Smooth muscle cell (in vitro differentiated cells): ENCODE measurements at regions not wholly inside any gene's neighbourhood (a gene's known extent, or its start where the extent isn't known, plus 50 kb on each side); places are given as distances from the start of the nearest gene placed in this dataset.

Experiments
- DNase-seq: peaks from one replicate; lab custom pipeline; 2025; ENCODE audit not compliant: unreplicated experiment; lab: John Stamatoyannopoulos, UW
- H2AFZ ChIP-seq: fragments of 200-600 bp; sonication (generic); 2 replicates; pipeline ENCODE4 v1.6.0; 2016; ENCODE audit warnings: antibody characterized with exemption, low read depth, mild to moderate bottlenecking
- H3F3A ChIP-seq: fragments of 200-600 bp; sonication (generic); 2 replicates; pipeline ENCODE4 v1.6.0; 2017; ENCODE audit warnings: antibody characterized with exemption, low read depth
- H3K27ac ChIP-seq: fragments of 200-600 bp; sonication (generic); 2 replicates; pipeline ENCODE4 v1.5.1; 2016; ENCODE audit warnings: low read depth, mild to moderate bottlenecking
- H3K27me3 ChIP-seq: fragments of 200-600 bp; sonication (generic); 2 replicates; pipeline ENCODE4 v1.6.1; 2016; ENCODE audit warnings: low read depth, mild to moderate bottlenecking
- H3K36me3 ChIP-seq: fragments of 200-600 bp; sonication (generic); 2 replicates; pipeline ENCODE4 v1.5.1; 2016; ENCODE audit warnings: low read depth
- H3K4me1 ChIP-seq: fragments of 200-600 bp; sonication (generic); 2 replicates; pipeline ENCODE4 v1.5.1; 2016; ENCODE audit warnings: low read depth
- H3K4me2 ChIP-seq: fragments of 200-600 bp; sonication (generic); 2 replicates; pipeline ENCODE4 v1.6.0; 2016; ENCODE audit warnings: mild to moderate bottlenecking
- H3K4me3 ChIP-seq: fragments of 200-600 bp; sonication (generic); 2 replicates; pipeline ENCODE4 v1.5.1; 2016; ENCODE audit warnings: mild to moderate bottlenecking
- H3K79me2 ChIP-seq: fragments of 200-600 bp; sonication (generic); 2 replicates; pipeline ENCODE4 v1.6.0; 2016; ENCODE audit warnings: low read depth, mild to moderate bottlenecking
- H3K9ac ChIP-seq: fragments of 200-600 bp; sonication (generic); 2 replicates; pipeline ENCODE4 v1.6.0; 2016; ENCODE audit warnings: low read depth
- H3K9me3 ChIP-seq: fragments of 200-600 bp; sonication (generic); replicated peaks from 2 replicates; pipeline ENCODE4 v1.5.1; 2016; ENCODE audit warnings: low read depth
- H4K20me1 ChIP-seq: fragments of 200-600 bp; sonication (generic); 2 replicates; pipeline ENCODE4 v1.6.0; 2016; ENCODE audit warnings: low read depth
- whole genome bisulfite sequencing: methylation state at CpG from one replicate; pipeline ENCODE4 v1.1.7; 2016; ENCODE audit warnings: low lambda C conversion rate; 5-methylcytosine and 5-hydroxymethylcytosine counted together
- TF ChIP-seq, protein P1 (sequence below): fragments of 200-600 bp; sonication (generic); IDR thresholded peaks from 2 replicates; pipeline ENCODE4 v1.5.1; 2017; ENCODE audit warnings: borderline replicate concordance, mild to moderate bottlenecking, antibody characterized with exemption; ENCODE audit not compliant: insufficient read depth, poor library complexity, severe bottlenecking

GRCh38 chr20:19070026-19070425, 142.4 kb upstream of the SLC24A3 start:
- H3K27me3 ChIP-seq = peaks cover 5% of the 10 kb centered on the region
- no peak overlapping the region for H3K4me3 ChIP-seq
- no peaks in the 10 kb centered on the region for H3F3A ChIP-seq
- H3K27ac ChIP-seq = no peak overlapping the region
- no peaks in the 10 kb centered on the region for H4K20me1 ChIP-seq
- no peak overlapping the region for H3K9ac ChIP-seq
- H3K4me2 ChIP-seq = no peak overlapping the region
- no peak for DNase-seq
- TF ChIP-seq, protein P1, sequence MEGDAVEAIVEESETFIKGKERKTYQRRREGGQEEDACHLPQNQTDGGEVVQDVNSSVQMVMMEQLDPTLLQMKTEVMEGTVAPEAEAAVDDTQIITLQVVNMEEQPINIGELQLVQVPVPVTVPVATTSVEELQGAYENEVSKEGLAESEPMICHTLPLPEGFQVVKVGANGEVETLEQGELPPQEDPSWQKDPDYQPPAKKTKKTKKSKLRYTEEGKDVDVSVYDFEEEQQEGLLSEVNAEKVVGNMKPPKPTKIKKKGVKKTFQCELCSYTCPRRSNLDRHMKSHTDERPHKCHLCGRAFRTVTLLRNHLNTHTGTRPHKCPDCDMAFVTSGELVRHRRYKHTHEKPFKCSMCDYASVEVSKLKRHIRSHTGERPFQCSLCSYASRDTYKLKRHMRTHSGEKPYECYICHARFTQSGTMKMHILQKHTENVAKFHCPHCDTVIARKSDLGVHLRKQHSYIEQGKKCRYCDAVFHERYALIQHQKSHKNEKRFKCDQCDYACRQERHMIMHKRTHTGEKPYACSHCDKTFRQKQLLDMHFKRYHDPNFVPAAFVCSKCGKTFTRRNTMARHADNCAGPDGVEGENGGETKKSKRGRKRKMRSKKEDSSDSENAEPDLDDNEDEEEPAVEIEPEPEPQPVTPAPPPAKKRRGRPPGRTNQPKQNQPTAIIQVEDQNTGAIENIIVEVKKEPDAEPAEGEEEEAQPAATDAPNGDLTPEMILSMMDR = no peak
- 90% methylated on average over 6 of the region's 6 CpGs for whole genome bisulfite sequencing
- peaks cover 6% of the 10 kb centered on the region for H3K9me3 ChIP-seq
- H3K4me1 ChIP-seq = no peaks in the 10 kb centered on the region
- H3K79me2 ChIP-seq = no peaks in the 10 kb centered on the region
- no peak overlapping the region for H2AFZ ChIP-seq
- H3K36me3 ChIP-seq = no peaks in the 10 kb centered on the region

DNA sequence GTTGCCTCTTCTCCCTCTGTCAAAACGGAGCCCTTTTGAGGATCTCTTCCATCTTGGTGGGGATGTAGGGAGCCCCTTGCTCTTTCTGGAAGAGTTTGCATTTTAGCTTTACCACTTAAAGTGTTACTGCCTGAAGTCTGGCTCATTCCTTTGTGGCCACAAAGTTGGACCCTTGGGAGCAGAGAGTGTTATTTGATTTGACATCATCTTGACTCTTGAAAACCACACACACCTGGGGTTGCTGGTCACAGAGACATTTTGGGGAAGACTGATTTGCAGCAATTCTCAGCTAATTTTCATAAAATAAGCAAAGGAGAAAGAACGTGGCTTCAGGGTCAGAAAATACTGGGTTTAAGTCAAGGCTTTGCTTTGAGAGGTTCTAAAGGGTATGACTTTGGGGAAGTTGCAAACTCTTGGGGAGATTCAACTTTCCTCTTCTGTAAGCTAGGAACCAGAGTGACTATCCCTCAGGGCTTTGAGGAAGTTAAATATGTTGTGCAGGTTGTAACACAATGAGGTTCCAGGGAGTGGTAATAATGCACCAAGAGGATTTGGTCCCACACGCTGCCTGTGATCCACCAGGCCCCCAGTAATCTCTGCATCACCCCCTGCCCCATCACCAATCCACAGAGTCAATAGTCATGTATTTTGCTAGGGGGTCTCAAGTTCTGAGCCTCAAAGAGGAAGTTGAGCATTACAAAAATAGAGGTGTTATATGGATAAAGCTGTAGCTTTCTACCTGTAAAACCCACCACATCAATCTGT, 141.6 kb upstream of the SLC24A3 start:
- TF ChIP-seq, protein P1 = no peak
- no peak for DNase-seq
- 89% methylated on average over 3 of the region's 3 CpGs for WGBS

DNA sequence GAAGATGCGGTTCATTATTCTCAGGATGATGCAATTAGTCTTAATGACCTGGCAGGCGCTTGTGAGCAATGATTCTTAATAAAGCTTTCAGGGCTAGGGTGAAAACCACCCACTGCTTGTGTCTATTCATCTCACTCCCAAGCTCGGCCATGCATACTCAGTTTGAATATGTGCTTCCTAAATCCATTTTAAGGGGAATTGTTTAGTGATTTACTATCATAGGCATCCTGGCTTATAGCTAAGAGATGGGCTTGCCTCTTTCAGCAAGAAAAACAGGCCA, 141.1 kb upstream of the SLC24A3 start:
- H3K27ac ChIP-seq = no peak overlapping the region
- H3K9me3 ChIP-seq = peaks cover 6% of the 10 kb centered on the region
- no peaks in the 10 kb centered on the region for H3K79me2 ChIP-seq
- H3K27me3 ChIP-seq = peaks cover 5% of the 10 kb centered on the region
- H3F3A ChIP-seq = no peaks in the 10 kb centered on the region
- H2AFZ ChIP-seq = no peak overlapping the region
- H3K4me1 ChIP-seq = no peaks in the 10 kb centered on the region
- H3K36me3 ChIP-seq = no peaks in the 10 kb centered on the region
- H3K4me2 ChIP-seq = no peak overlapping the region
- TF ChIP-seq, protein P1 = no peak
- H3K9ac ChIP-seq = no peak overlapping the region
- DNase-seq = no peak
- no peak overlapping the region for H3K4me3 ChIP-seq
- WGBS = 91% methylated on average over 3 of the region's 3 CpGs
- no peaks in the 10 kb centered on the region for H4K20me1 ChIP-seq

More for the DNA sequence above, 141.6 kb upstream of the SLC24A3 start:
- no peaks in the 10 kb centered on the region for H3F3A ChIP-seq
- H3K27ac ChIP-seq = no peak overlapping the region
- peaks cover 5% of the 10 kb centered on the region for H3K27me3 ChIP-seq
- no peaks in the 10 kb centered on the region for H4K20me1 ChIP-seq
- H3K9me3 ChIP-seq = peaks cover 6% of the 10 kb centered on the region
- H3K36me3 ChIP-seq = no peaks in the 10 kb centered on the region
- no peak overlapping the region for H3K4me3 ChIP-seq
- H3K4me2 ChIP-seq = no peak overlapping the region
- no peaks in the 10 kb centered on the region for H3K79me2 ChIP-seq
- no peak overlapping the region for H2AFZ ChIP-seq
- no peak overlapping the region for H3K9ac ChIP-seq
- H3K4me1 ChIP-seq = no peaks in the 10 kb centered on the region

GRCh38 chr20:19071902-19072498, 140.4 kb upstream of the SLC24A3 start:
- TF ChIP-seq, protein P1 = no peak
- Histone ChIP-seq H3F3A (no peaks in the 10 kb centered on the region), H3K4me3 (no peak overlapping the region), H3K4me1 (no peaks in the 10 kb centered on the region), H3K4me2 (no peak overlapping the region), H3K79me2 (no peaks in the 10 kb centered on the region), H3K9me3 (peaks cover 6% of the 10 kb centered on the region), H3K36me3 (no peaks in the 10 kb centered on the region), H3K27me3 (peaks cover 5% of the 10 kb centered on the region), H3K9ac (no peak overlapping the region), H4K20me1 (no peaks in the 10 kb centered on the region), H3K27ac (no peak overlapping the region), H2AFZ (no peak overlapping the region)
- no peak for DNase-seq
- 87% methylated on average over 2 of the region's 2 CpGs for WGBS
